H54 (cell line): ENCODE measurements at regions not wholly inside any gene's neighbourhood (a gene's known extent, or its start where the extent isn't known, plus 50 kb on each side); places are given as distances from the start of the nearest gene placed in this dataset.
"Not testable (repeated sequence)": the region's sequence is repeated elsewhere in the genome, so short reads cannot be mapped to it uniquely, and the experiment has no call there.

Source experiments
- DNase-seq: peaks from one replicate; pipeline ENCODE4 v3.0.0; 2011; ENCODE audit warnings: low spot score, mixed read lengths; ENCODE audit not compliant: insufficient read length
- FAIRE-seq: peaks from 3 replicates; lab custom pipeline; 2011; peaks lifted over from hg19 to GRCh38; lab: Jason Lieb, UNC
- POLR2A ChIP-seq: IDR thresholded peaks from 2 replicates; pipeline ENCODE4 v1.6.1; 2011; ENCODE audit warnings: low read depth, mild to moderate bottlenecking, low read length

DNA sequence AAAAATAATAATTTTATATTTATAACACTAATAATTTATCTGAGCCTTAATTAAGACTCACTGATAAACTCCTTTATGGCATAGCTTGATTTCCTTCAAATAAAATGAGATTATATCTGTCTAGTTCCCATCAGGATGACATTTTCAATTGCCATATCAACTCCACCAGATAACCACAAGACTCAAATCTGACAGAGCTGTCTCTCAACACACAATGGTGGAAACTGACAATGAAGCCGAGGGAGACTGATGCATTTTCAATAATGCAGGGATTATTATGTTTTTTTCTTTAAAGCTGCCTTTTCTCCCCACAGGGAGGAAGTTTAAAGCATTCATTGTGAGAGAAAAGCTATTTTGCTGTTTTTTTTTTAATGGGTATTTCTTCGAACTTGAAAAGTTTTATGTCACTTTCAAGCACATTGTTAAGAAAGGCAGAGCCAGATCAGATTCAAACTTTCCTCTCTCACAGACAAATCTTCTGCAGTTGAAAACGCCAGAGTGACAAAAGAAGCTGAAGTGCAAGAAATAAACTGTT, 1326.9 kb upstream of the MIR17HG start:
- DNase-seq (no peak), FAIRE-seq (no peak)
- TF ChIP-seq POLR2A, result no peak

DNA sequence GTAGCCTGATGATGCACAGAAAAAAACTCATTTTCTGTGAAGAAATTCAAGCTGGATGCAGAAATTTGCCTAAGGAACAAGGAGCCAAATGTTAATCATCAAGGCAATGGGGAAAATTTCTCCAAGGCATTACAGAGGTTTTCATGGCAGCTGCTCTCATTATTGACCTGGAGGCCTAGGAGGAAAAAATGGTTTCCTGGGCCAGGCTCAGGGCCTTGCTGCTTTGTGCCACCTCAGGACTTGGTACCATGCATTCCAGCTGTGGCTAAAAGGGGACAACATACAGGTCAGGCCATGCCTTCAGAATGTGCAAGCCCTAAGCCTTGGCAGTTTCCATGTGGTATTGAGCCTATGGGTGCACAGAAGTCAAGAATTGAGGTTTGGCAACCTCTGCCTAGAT, 1320.1 kb upstream of the MIR17HG start:
- FAIRE-seq, result no peak

DNA sequence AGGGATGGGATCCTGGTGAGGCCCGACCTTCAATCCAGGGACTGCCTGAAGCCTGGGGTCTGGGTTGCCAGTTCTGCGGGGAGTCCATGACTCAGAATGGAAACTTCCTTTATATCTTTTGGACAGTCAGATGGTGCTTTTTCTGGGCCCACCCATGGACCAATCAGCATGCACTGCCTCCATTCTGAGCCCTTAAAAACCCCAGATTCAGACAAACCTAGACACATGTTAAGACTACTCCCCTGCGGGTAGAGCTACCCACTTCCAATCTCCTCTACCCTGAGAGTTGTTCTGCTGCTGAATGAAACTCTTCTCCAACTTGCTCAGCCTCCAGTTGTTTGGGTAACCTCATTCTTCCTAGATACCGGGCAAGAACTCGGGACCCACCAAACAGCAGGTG, 1315.2 kb upstream of the MIR17HG start:
- DNase-seq, result no peak
- no peak for TF ChIP-seq POLR2A

More for the DNA sequence above, 1320.1 kb upstream of the MIR17HG start:
- no peak for DNase-seq
- TF ChIP-seq POLR2A, result no peak

DNA sequence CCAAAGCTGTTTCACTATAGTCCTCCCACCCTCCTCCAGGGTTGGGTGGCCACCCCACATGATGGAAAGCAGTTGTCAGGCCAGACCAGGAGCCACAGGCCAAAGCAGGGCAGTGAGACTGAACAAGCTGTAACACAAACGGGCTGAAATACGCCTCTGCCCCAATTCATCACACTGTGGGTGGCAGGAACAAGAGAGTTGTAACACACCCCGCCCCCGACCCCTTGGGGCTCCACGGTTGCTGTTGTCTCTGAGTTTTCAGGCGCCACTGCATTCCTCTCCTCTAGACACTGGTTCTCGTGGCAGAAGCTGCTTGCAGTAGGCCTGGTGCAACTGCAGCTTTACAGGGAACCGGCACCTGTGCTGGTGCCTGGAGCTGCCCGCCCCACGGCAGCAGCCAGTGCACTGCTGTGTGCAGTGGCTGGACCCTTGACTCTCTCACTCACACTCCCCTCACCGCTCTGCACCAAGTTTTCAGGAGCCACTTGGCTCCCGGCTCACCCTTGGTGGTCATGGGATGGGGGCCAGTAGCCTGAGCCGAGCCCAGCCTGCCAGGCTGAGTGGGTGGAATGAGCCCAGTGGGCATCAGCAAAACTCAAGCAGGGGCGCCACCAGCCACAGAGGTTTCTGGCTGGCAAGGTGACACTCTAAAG, 1314.5 kb upstream of the MIR17HG start:
- FAIRE-seq (no peak), DNase-seq (no peak)
- no peak for TF ChIP-seq POLR2A

More for the DNA sequence above, 1315.2 kb upstream of the MIR17HG start:
- no peak for FAIRE-seq

DNA sequence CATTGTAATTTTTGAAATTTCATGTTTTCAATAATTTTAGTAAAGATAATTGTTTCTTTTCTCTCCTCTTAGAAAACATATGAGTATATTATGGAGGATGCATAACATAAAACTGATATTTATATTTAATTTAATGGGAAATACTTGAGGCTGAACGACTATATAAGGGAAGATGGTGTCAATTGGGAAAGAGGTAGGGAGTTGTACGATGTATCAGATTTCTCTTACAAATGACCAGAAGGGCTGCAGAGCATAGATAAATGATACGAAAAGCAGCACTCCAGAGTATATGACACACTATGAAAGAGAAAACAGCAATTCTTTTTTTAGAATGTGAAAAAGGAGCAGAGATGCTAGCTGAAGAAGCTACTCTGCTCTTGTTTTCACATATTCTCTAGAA, 1308.0 kb upstream of the MIR17HG start:
- no peak for DNase-seq
- no peak for TF ChIP-seq POLR2A
- no peak for FAIRE-seq

DNA sequence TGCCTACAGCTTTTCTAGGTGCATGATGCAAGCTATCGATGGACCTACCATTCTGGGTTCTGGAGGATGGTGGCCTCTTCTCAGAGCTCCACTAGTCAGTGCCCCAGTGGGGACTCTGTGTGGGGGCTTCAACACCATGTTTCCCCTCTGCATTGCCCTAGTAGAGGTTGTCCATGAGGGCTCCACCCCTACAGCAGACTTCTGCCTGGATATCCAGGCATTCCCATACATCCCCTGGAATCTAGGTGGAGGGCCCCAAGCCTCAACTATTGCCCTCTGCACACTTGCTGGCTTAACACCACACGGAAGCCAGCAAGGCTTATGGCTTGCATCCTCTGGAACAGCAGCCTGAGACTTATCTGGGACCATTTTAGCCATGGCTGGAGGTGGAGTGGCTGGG, 1299.9 kb upstream of the MIR17HG start:
- DNase-seq (no peak), FAIRE-seq (no peak)
- no peak for TF ChIP-seq POLR2A

DNA sequence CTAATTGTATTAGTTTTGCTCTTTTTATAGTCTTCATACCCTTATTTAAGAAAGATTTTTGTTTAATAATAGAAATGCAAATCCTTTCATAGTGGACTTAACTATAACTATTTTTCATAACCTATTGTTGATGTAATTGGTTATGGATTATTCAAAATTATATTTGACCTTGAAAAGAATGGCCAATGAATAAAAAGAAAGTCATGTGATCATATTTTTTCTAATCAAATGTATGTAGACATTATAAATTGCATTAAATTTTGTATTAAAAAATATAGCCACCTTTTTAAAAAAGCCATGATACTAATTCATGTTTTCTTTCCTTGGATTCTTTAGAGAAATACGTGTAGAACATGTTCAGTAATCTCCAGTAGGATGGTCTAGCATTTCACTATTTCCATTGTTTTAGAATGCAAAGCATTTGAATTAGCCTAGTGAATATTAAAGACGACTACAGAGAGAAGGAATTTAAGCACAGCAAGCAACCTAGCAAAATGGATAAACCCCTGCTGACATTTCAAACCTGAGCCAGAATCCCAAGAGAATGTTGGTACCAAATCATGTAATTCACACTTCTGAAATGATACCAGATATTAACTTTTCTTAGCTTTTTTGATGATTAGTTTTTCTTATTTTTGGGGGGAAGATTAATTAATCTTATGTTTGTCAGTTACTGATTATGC, 1297.4 kb upstream of the MIR17HG start:
- FAIRE-seq (no peak), DNase-seq (no peak)
- no peak for TF ChIP-seq POLR2A

DNA sequence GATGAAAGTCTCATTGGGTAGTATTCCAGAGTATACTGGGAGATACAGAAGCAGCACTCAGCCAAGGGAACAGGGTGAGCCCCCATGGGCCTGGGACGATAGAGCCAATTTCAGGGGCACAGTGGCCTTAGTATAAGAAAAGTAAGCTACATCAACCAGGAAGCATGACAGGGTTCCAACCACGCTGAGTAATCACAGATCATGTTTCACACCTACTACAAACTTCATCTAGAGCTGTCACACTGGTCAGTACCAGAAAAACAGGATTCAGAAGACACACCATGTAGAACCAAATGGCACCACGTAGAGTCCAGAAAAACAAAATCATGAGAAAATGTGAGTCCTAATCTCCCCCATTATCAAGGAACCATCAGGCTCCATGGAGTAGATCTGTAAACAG, 1292.4 kb upstream of the MIR17HG start:
- TF ChIP-seq POLR2A, result no peak
- FAIRE-seq (peak; percentile 97), DNase-seq (no peak)

DNA sequence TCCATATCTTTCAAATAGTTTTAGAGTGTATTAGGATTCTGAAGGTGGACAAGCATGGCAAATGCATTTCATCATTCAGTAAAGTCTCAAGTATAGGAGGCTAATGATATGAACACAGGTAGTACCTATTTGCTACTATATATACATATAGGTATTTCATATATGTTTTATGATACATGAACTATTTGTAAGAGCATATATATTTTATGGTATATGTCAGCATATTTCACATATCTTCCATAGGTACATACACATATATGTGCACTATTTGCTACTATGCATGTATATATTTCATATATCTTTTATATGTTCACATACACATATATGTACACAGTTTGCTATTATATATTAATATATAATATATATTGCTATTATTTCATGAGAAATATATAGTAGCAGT, 1291.7 kb upstream of the MIR17HG start:
- FAIRE-seq, result no peak
- TF ChIP-seq POLR2A, result no peak

DNA sequence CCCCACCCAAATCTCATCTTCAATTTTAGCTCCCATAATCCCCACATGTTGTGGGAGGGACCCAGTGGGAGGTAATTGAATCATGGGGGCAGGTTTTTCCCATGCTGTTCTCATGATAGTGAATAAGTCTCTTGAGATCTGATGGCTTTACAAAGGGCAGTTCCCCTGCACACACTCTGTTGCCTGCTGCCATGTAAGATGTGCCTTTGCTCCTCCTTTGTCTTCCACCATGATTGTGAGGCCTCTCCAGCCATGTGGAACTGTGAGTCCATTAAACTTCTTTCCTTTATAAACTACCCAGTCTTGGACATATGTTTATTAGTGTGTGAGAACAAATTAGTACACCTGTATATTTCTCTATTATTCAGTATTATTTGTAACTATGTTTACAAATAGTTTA, 1283.3 kb upstream of the MIR17HG start:
- DNase-seq, FAIRE-seq: not testable (repeated sequence)

More for the DNA sequence above, 1291.7 kb upstream of the MIR17HG start:
- DNase-seq, result no peak

DNA sequence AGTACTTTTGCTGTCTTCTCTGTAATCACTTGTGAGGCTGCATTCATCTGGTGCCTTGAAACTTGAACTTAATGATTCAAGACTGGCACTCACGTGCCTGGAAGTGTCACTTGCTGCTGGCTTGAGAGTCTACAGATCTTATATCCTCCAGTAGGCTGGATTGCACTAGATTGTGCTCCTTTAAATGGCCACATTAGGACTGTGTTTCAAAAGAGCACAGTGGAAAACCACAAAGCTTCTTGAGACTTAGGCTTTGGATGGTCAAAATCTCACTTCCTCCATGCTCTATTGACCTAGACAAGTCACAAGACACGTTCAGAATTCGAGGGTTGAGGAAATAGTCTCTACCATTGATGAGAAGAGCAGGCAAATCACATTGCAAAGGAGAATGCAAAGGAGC, 1278.8 kb upstream of the MIR17HG start:
- FAIRE-seq (peak; percentile 50), DNase-seq (no peak)
- TF ChIP-seq POLR2A, result no peak

DNA sequence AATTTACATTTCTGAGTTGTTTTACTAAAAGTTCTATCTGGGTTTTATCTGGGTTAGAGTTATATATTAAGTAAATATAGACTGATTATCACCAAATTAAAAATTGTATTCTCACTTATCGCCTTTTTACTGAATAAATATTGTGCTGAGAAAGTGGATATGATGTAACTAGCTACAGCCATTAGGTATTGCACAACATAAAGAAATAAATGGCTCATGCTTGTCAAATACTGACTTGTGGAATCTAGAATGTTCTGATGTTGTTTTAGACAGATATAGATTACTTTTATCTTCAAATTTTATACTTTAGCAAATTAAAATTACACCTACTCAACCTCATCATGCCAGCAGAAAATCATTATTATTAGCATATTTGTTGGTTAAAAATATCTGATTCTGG, 1277.1 kb upstream of the MIR17HG start:
- FAIRE-seq, result no peak
- DNase-seq, result no peak
- TF ChIP-seq POLR2A, result no peak

DNA sequence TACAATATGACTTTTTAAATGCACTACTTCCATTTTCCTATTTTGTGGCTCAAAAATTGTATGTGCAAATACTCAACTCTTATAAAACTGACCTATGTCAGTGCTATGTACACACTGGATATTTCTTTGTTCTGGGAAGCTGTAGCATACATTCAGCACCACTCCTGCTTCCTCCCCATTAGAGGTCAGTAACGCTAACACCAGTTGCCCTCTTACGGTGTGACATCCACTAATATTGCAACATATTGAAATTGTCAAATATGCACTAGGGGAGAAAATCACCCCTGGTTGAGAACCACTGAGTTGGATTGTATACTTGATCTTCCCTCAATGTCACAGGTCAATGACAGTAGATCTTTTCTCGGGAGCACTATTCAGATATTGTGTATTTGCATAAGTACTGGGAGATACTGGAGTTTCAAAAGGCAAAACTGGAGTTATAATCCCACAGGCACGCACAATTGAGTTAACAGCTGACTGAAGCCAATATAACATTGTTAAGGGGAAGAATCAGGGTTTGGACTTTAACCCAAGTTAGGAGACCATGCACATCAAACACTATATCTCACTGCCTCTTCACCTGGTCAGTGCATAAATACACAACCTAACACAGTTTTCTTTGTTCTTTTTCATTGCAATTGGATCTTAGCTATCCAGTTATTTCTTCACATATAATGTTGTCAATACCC, 1276.5 kb upstream of the MIR17HG start:
- peak; percentile 53 for FAIRE-seq
- no peak for TF ChIP-seq POLR2A
- no peak for DNase-seq

DNA sequence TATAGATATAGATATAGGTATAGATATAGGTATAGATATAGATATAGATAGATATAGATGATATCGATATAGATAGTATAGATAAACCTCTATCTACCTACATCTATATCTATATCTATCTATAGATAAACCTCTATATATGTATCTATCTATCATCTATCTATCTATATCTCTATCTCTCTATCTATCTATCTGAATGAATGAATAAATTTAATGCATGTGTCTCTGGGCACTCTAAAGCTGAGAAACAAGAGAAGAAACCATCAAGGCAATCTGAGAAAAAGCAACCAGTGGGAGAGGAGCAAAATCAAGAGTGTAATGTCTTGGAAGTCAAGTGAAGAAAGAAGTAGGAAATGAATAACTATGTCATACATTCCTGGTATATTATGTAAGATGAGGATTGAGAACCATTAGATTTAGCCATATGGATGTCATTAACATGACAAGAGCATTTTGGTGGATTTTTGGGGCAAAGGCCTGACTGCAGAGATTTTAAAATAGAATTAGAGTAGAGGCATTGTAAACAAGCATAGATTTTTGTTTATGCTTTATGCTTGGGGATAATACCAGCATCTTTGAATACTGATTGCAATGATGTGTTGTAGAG, 1262.7 kb upstream of the MIR17HG start:
- DNase-seq (no peak), FAIRE-seq (peak; percentile 11)
- TF ChIP-seq POLR2A, result no peak
